Omental fat pad (tissue), 3 donors: ENCODE measurements at regions not wholly inside any gene's neighbourhood (a gene's known extent, or its start where the extent isn't known, plus 50 kb on each side); places are given as distances from the start of the nearest gene placed in this dataset.

Experiments
- ATAC-seq: fragments of 150-250 bp; one replicate; pipeline ENCODE4 v1.9.1; 2016; ENCODE audit warnings: mild to moderate bottlenecking, moderate library complexity; ENCODE audit not compliant: low FRiP score
- DNase-seq: peaks from one replicate; pipeline ENCODE4 v3.0.0-alpha.2; 2019; ENCODE audit warnings: low spot score
- TF ChIP-seq, protein P1 (sequence below), 3 donors: fragments of 450-650 bp; IDR thresholded peaks; one replicate each; pipeline ENCODE4 v1.5.1; 2016 to 2017; ENCODE audit warnings: antibody characterized with exemption in 3 of 3, mild to moderate bottlenecking in 3 of 3, moderate library complexity in 2 of 3

DNA sequence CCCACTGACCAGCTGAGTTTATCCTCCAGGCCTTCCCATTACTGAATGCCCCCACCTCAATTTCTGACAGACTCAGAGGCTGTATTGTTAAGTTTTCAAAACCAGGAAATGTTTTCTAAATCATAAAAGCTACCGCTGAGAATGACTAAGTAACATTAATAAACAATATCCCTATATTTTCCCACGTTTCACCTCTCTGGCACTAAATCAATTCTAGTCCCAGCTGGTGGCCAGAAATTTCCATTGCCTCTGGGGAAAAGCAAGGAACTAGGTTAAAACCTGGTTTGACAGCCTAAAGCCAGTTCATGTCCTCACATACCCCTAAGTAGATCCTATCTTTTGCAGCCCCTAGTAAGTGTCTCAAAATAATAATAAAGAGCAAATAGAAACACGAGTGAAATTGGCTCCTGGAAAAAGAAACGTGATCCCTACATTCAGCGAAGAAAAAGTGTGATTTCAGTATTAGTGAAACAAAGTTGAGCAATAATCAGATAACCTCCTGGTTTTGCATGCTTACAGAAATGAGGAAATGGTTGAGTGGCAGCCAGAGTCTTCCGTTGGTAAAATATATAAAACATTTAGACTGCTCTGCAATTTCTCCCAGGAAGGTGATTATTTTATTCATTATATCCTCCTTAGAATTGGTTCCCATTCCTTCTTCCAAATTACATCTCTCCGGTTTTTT is 110.9 kb downstream of the ESM1 start:
- TF ChIP-seq, protein P1, sequence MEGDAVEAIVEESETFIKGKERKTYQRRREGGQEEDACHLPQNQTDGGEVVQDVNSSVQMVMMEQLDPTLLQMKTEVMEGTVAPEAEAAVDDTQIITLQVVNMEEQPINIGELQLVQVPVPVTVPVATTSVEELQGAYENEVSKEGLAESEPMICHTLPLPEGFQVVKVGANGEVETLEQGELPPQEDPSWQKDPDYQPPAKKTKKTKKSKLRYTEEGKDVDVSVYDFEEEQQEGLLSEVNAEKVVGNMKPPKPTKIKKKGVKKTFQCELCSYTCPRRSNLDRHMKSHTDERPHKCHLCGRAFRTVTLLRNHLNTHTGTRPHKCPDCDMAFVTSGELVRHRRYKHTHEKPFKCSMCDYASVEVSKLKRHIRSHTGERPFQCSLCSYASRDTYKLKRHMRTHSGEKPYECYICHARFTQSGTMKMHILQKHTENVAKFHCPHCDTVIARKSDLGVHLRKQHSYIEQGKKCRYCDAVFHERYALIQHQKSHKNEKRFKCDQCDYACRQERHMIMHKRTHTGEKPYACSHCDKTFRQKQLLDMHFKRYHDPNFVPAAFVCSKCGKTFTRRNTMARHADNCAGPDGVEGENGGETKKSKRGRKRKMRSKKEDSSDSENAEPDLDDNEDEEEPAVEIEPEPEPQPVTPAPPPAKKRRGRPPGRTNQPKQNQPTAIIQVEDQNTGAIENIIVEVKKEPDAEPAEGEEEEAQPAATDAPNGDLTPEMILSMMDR (IDR thresholded peaks at IDR 0.05), result no peak
- DNase-seq (no peak), ATAC-seq (peak; percentile 46)

DNA sequence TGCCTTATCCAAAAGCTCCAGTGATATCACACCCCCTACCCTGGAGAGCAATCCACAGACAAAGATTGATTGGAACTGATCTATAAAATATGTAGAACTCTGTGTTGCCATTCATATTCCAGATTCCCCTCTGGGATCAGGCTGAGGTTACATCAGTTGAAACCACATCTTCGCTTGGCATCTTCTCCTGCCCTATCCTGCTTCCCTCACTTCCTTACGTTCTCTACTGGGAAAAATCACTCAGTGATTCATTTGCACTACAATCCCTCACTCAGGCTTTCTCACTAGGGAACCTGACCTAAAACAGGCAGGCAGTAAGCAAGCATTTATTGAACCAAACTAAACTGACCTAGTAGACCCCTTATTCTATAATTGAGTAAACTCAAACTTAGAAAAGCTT is 111.7 kb downstream of the ESM1 start:
- DNase-seq, result no peak
- no peak for ATAC-seq
- TF ChIP-seq, protein P1 (IDR thresholded peaks at IDR 0.05), result no peak

DNA sequence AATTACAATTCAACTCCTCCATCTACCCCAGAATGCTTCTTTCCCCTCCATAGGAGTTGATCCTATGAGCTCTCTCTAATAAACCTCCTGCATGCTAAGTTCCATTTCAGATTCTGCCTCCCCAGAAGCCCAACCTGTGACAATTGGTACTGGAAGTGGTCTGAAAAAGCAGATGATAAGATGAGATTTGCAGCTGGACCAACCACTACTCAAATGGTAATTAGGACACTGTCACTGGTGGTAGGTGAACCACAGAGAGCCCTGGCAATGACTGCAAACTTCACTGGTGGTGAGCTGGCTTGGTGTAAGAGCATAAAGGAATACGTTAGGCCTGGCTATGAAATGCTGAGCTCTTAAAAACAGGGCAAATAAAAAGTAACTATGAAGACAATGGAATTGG is 112.6 kb downstream of the ESM1 start:
- no peak for ATAC-seq
- TF ChIP-seq, protein P1 (IDR thresholded peaks at IDR 0.05), result no peak
- no peak for DNase-seq

DNA sequence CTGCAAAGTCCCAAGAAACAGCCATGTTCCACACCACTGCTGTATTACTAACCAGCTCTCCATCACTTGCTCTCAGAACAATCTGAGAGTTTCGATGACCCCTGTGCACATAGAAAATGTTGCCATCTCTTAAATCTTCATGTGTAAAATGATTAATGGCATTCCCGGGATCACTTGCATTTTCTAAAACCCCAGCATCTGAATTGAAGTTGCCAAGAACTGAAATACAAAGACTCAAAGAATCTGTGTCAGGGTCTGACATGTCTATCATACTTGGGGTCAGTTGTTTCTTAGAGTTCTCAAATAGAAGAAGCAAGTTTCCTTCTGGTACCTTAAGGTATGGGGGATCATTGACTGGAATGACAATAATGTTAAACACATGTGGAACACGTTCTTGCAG is 115.1 kb downstream of the ESM1 start:
- TF ChIP-seq, protein P1 (IDR thresholded peaks at IDR 0.05), result no peak
- ATAC-seq (no peak), DNase-seq (no peak)

DNA sequence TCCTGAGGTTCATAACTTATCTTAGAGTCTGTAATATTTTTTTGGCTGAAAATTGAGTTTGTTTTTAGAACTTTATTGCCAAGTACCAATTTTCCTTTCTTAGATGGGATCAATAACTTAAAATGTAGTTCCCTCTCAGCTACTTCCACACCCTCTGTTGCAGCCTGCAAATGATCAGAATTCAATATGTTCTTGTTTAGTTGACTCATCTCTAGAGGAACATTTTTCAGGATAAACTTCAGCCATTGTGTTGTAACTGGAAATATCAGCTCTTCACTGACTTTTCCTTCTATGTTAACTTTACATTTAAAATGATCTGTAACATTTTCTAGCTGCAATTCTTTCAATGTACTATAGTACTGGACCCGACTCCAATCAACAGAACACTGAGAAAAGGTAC is 115.7 kb downstream of the ESM1 start:
- TF ChIP-seq, protein P1 (IDR thresholded peaks at IDR 0.05), result no peak
- DNase-seq (no peak), ATAC-seq (no peak)

DNA sequence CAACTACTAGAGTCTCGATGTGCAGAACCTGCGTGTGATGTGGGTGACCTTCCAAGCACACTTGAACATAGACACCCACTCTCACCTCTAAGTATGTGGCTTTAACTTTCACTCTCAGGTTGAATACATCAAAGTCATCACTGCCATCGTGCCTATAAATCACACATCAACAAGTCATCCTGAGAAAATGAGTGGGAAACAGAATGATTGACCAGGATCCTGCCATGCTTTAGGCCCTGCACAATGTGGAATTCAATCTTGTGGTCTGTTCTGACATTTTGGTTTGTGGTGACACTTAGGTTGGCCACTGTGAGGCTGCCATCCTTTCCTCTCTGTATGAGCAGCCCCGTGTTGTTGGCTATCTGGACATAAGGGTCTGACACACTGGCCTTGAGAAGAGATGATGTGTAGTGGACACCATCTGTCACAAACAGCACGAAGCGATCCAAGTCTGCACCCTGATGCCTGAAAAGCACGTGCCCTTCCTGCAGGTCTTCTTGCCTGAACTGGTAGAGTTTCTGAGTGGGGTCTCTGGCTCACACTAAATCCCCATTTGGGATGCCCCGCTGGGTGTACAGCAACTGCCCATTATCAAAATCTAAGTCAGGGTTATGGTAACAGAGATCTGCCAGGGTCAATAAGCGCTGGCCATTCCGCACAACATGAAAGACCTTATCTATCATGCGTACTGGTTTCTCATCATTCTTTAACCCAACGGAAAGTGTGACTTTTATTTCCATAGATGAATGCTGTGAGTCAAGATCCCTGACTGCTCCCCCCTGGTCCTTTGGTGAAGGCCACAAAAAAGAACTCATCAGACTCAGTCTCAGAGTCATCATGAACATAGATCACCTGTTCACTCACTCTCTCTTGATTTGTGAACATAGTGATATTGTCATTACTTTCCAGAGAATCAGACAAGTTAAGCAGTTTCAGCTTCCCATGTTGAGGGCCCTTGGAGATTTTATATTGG is 116.6 kb downstream of the ESM1 start:
- TF ChIP-seq, protein P1 (IDR thresholded peaks at IDR 0.05), result no peak
- DNase-seq (no peak), ATAC-seq (no peak)
